Gastrocnemius medialis (tissue), 4 donors: ENCODE measurements at regions not wholly inside any gene's neighbourhood (a gene's known extent, or its start where the extent isn't known, plus 50 kb on each side); places are given as distances from the start of the nearest gene placed in this dataset.

Experiments
- ATAC-seq, 2 donors: fragments of 150-250 bp; one replicate each; pipeline ENCODE4 v1.9.1; 2016
- DNase-seq, 2 donors: peaks; one replicate each; pipeline ENCODE4 v3.0.0-alpha.2; 2019
- H3K27ac ChIP-seq, 4 donors: fragments of 200-600 bp; sonication (generic); 1 replicate in 1 of 4; 2 replicates in 3 of 4; pipeline ENCODE4 v1.5.1; 2016 to 2018; ENCODE audit warnings: mild to moderate bottlenecking in 2 of 4, moderate library complexity in 1 of 4
- H3K27me3 ChIP-seq, 3 donors: fragments of 200-600 bp; sonication (generic) in 2 of 3; 1 replicate in 1 of 3; 2 replicates in 2 of 3; pipeline versions ENCODE4 v1.5.1 to v1.6.0; 2016 to 2019; ENCODE audit warnings: mild to moderate bottlenecking in 1 of 3, moderate library complexity in 1 of 3
- H3K36me3 ChIP-seq, 2 donors: fragments of 200-600 bp; sonication (generic) in 1 of 2; one replicate each; pipeline ENCODE4 v1.5.1; 2017 to 2018
- H3K4me1 ChIP-seq, 2 donors: fragments of 200-600 bp; sonication (generic) in 1 of 2; one replicate each; pipeline ENCODE4 v1.5.1; 2016 to 2017; ENCODE audit warnings: mild to moderate bottlenecking in 2 of 2
- H3K4me3 ChIP-seq, 4 donors: fragments of 200-600 bp; sonication (generic) in 3 of 4; 1 replicate in 1 of 4; 2 replicates in 3 of 4; pipeline ENCODE4 v1.5.1; 2016 to 2019; ENCODE audit warnings: mild to moderate bottlenecking in 2 of 4
- H3K9me3 ChIP-seq, 3 donors: fragments of 200-600 bp; sonication (generic) in 2 of 3; 1 replicate in 1 of 3; 2 replicates in 2 of 3; pipeline ENCODE4 v1.5.1; 2016 to 2019
- POLR2A ChIP-seq, 2 donors: fragments of 450-650 bp; IDR thresholded peaks; one replicate each; pipeline ENCODE4 v1.6.1; 2017; ENCODE audit warnings: antibody characterized with exemption in 2 of 2, mild to moderate bottlenecking in 2 of 2, moderate library complexity in 2 of 2
- in situ Hi-C, 4 donors: fragments of 200-750 bp; cut with MboI; loops; one replicate each; pipeline versions ENCODE4 v1.15.0 to v1.8.0; 2017; ENCODE audit warnings: low sequenced_read_pairs in 4 of 4
- intact Hi-C: fragments of 100-400 bp; cut with DNase I; formaldehyde crosslinking; loops from one replicate; pipeline ENCODE4 v1.15.1; 2023; ENCODE audit warnings: low total_unique reads
- TF ChIP-seq, protein P1 (sequence below), 5 experiments: fragments of 450-650 bp in 3 of 5; fragments of 200-600 bp in 2 of 5; sonication (generic) in 2 of 5; IDR thresholded peaks in 4 of 5; conservative IDR thresholded peaks in 1 of 5; 1 replicate in 4 of 5; 2 replicates in 1 of 5; pipeline ENCODE4 v1.5.1; 2016 to 2019; ENCODE audit warnings: antibody characterized with exemption in 5 of 5, mild to moderate bottlenecking in 3 of 5, moderate library complexity in 3 of 5

DNA sequence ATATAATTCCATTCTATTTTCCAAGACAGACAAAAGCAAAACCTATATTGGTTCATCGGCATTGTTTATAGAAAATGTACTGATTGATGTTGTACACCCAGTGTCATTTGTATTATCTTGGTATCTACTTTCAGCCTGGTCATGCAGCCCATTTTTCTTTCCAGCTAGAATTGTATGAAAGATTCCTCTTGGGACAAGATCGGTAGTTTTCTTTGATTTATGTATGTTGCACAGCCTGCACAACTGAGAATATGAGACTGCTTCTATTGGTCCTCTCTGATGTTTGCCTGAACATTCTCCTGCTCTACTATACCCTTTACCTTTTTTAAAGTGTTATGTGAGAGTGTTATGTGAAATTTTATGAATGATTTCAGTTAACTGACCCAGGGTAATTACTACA is 487.7 kb upstream of the PRR20A start:
- H3K36me3 ChIP-seq: no peaks in the 10 kb centered on the region
- intact Hi-C loops: no loop called here
- in situ Hi-C loops: no loop called here
- H3K27ac ChIP-seq: no peak overlapping the region
- H3K27me3 ChIP-seq: no peaks in the 10 kb centered on the region
- no peak for TF ChIP-seq POLR2A (IDR thresholded peaks at IDR 0.05)
- TF ChIP-seq, protein P1, sequence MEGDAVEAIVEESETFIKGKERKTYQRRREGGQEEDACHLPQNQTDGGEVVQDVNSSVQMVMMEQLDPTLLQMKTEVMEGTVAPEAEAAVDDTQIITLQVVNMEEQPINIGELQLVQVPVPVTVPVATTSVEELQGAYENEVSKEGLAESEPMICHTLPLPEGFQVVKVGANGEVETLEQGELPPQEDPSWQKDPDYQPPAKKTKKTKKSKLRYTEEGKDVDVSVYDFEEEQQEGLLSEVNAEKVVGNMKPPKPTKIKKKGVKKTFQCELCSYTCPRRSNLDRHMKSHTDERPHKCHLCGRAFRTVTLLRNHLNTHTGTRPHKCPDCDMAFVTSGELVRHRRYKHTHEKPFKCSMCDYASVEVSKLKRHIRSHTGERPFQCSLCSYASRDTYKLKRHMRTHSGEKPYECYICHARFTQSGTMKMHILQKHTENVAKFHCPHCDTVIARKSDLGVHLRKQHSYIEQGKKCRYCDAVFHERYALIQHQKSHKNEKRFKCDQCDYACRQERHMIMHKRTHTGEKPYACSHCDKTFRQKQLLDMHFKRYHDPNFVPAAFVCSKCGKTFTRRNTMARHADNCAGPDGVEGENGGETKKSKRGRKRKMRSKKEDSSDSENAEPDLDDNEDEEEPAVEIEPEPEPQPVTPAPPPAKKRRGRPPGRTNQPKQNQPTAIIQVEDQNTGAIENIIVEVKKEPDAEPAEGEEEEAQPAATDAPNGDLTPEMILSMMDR (IDR thresholded peaks at IDR 0.05 in 4 of 5, conservative IDR thresholded peaks at IDR 0.05 in 1 of 5): no peak
- DNase-seq (no peak), ATAC-seq (no peak)
- H3K4me3 ChIP-seq: no peak overlapping the region
- no peaks in the 10 kb centered on the region for H3K4me1 ChIP-seq
- H3K9me3 ChIP-seq: no peaks in the 10 kb centered on the region

GRCh38 chr13:56659041-56659471 is 481.7 kb upstream of the PRR20A start:
- Histone ChIP-seq H3K27me3 (no peaks in the 10 kb centered on the region), H3K36me3 (no peaks in the 10 kb centered on the region), H3K4me1 (no peaks in the 10 kb centered on the region), H3K4me3 (no peak overlapping the region), H3K27ac (no peak overlapping the region), H3K9me3 (no peaks in the 10 kb centered on the region)
- in situ Hi-C loops (no loop called here), intact Hi-C loops (no loop called here)
- TF ChIP-seq, protein P1 (IDR thresholded peaks at IDR 0.05 in 4 of 5, conservative IDR thresholded peaks at IDR 0.05 in 1 of 5): no peak
- no peak for TF ChIP-seq POLR2A (IDR thresholded peaks at IDR 0.05)
- DNase-seq (peak in 1 of 2 donors; percentile 6), ATAC-seq (no peak)

DNA sequence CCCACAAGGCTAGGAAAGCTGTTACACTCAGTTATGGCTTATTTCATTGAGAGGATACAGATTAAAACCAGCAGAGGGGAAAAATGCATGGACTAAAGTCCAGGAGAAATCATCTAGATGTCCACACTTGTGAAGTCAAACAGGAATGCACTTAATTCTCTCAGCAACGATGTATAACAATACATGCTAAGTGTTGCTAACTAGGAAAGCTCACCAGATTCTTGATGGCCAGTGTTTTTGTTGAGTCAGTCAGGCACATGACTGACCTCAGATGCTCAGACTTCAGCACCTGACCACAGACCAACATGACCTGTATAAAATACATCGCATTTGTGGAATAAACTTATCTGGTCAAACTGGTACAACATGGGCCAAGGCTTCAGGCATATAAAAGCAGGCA is 470.2 kb upstream of the PRR20A start:
- TF ChIP-seq POLR2A (IDR thresholded peaks at IDR 0.05): no peak
- TF ChIP-seq, protein P1 (IDR thresholded peaks at IDR 0.05 in 4 of 5, conservative IDR thresholded peaks at IDR 0.05 in 1 of 5): no peak
- Histone ChIP-seq H3K4me3 (no peak overlapping the region), H3K4me1 (no peaks in the 10 kb centered on the region), H3K27me3 (no peaks in the 10 kb centered on the region), H3K27ac (no peak overlapping the region), H3K9me3 (no peaks in the 10 kb centered on the region), H3K36me3 (no peaks in the 10 kb centered on the region)
- no peak for ATAC-seq
- intact Hi-C loops (no loop called here), in situ Hi-C loops (no loop called here)
- DNase-seq: no peak

GRCh38 chr13:56681404-56681803 is 459.3 kb upstream of the PRR20A start:
- intact Hi-C loops (no loop called here), in situ Hi-C loops (no loop called here)
- Histone ChIP-seq H3K36me3 (no peaks in the 10 kb centered on the region), H3K9me3 (peaks cover 0 to 10% (median 0%) of the 10 kb centered on the region in 3 donors), H3K4me3 (no peak overlapping the region), H3K27me3 (no peaks in the 10 kb centered on the region), H3K27ac (no peak overlapping the region), H3K4me1 (no peaks in the 10 kb centered on the region)
- ATAC-seq (no peak), DNase-seq (no peak)
- no peak for TF ChIP-seq POLR2A (IDR thresholded peaks at IDR 0.05)

GRCh38 chr13:56687131-56687530 is 453.6 kb upstream of the PRR20A start:
- no peak overlapping the region for H3K4me3 ChIP-seq
- DNase-seq (no peak), ATAC-seq (no peak)
- no peaks in the 10 kb centered on the region for H3K36me3 ChIP-seq
- H3K27ac ChIP-seq: no peak overlapping the region
- TF ChIP-seq, protein P1 (IDR thresholded peaks at IDR 0.05 in 4 of 5, conservative IDR thresholded peaks at IDR 0.05 in 1 of 5): no peak
- TF ChIP-seq POLR2A (IDR thresholded peaks at IDR 0.05): no peak
- intact Hi-C loops (no loop called here), in situ Hi-C loops (no loop called here)
- H3K9me3 ChIP-seq: no peaks in the 10 kb centered on the region
- H3K4me1 ChIP-seq: no peaks in the 10 kb centered on the region
- no peaks in the 10 kb centered on the region for H3K27me3 ChIP-seq
